Stimulated activated naive CD4-positive, alpha-beta T cell treated with Interleukin-2 at 50 U/mL for 16 hours (primary cell): ENCODE measurements at regions not wholly inside any gene's neighbourhood (a gene's known extent, or its start where the extent isn't known, plus 50 kb on each side); places are given as distances from the start of the nearest gene placed in this dataset.
A peak's percentile ranks its signal among the peaks of the same experiment; 100 is the strongest.
"Not testable (repeated sequence)": the region's sequence is repeated elsewhere in the genome, so short reads cannot be mapped to it uniquely, and the experiment has no call there.

ENCODE experiments used
- DNase-seq: peaks from one replicate; lab custom pipeline; 2025; lab: John Stamatoyannopoulos, UW

- no peak for DNase-seq
Measured at GRCh38 chr12:27133022-27133590, 50.7 kb upstream of the C12orf71 start.

- no peak for DNase-seq
Measured at GRCh38 chr12:27140478-27140969, 58.1 kb upstream of the C12orf71 start.

- DNase-seq, result peak; percentile 2
Measured at GRCh38 chr12:27142101-27142721, 59.8 kb upstream of the C12orf71 start.

- DNase-seq, result no peak
Measured at GRCh38 chr12:27143256-27144069, 61.1 kb upstream of the C12orf71 start.

- not testable (repeated sequence) for DNase-seq
Measured at GRCh38 chr12:27145725-27146124, 63.3 kb upstream of the C12orf71 start.

- DNase-seq, result no peak
Measured at GRCh38 chr12:27148373-27148772, 66.0 kb upstream of the C12orf71 start.

GRCh38 chr12:27148791-27149190 lies 66.4 kb upstream of the C12orf71 start:
- no peak for DNase-seq

GRCh38 chr12:27151479-27151878 lies 69.1 kb upstream of the C12orf71 start:
- DNase-seq, result no peak

- DNase-seq, result no peak
Measured at GRCh38 chr12:27158297-27158696, 75.9 kb upstream of the C12orf71 start.

GRCh38 chr12:27161458-27162228 lies 79.3 kb upstream of the C12orf71 start:
- DNase-seq, result no peak

- no peak for DNase-seq
Measured at GRCh38 chr12:27162229-27162537, 79.8 kb upstream of the C12orf71 start.

GRCh38 chr12:27163048-27163715 lies 80.8 kb upstream of the C12orf71 start:
- DNase-seq, result no peak

GRCh38 chr12:27163894-27164293 lies 80.2 kb upstream of the STK38L start:
- DNase-seq, result no peak

- DNase-seq, result no peak
Measured at GRCh38 chr12:27164330-27165040, 79.6 kb upstream of the STK38L start.

- not testable (repeated sequence) for DNase-seq
Measured at GRCh38 chr12:27165958-27166357, 78.1 kb upstream of the STK38L start.

GRCh38 chr12:27171494-27171893 lies 72.6 kb upstream of the STK38L start:
- not testable (repeated sequence) for DNase-seq

GRCh38 chr12:27176765-27177164 lies 67.3 kb upstream of the STK38L start:
- peak; percentile 8 for DNase-seq

- DNase-seq, result no peak
Measured at GRCh38 chr12:27177706-27178105, 66.4 kb upstream of the STK38L start.

GRCh38 chr12:27178255-27178654 lies 65.8 kb upstream of the STK38L start:
- no peak for DNase-seq

GRCh38 chr12:27178723-27179399 lies 65.2 kb upstream of the STK38L start:
- DNase-seq, result no peak
